ENCODE measurements at regions not wholly inside any gene's neighbourhood (a gene's known extent, or its start where the extent isn't known, plus 50 kb on each side); places are given as distances from the start of the nearest gene placed in this dataset.

- no peak for DNase-seq (ENCODE audit: low read depth in 3 of 3)
These were observed 213.2 kb downstream of the ESM1 start for GRCh38 chr5:54772231-54772630.

GRCh38 chr5:54769746-54770145 lies 215.6 kb downstream of the ESM1 start:
- DNase-seq (ENCODE audit: low read depth in 3 of 3) = no peak

GRCh38 chr5:54769072-54769471 lies 216.3 kb downstream of the ESM1 start:
- DNase-seq (ENCODE audit: low read depth in 3 of 3) = no peak

- DNase-seq (ENCODE audit: low read depth in 3 of 3) = no peak
These were observed 218.6 kb downstream of the ESM1 start for GRCh38 chr5:54766748-54767147.

- DNase-seq (ENCODE audit: low read depth in 3 of 3) = no peak
These were observed 220.0 kb downstream of the ESM1 start for GRCh38 chr5:54765165-54766028.

GRCh38 chr5:54764102-54765090 lies 221.0 kb downstream of the ESM1 start:
- no peak for DNase-seq (ENCODE audit: low read depth in 3 of 3)

- no peak for DNase-seq (ENCODE audit: low read depth in 3 of 3)
These were observed 224.1 kb downstream of the ESM1 start for GRCh38 chr5:54761213-54761701.

- no peak for DNase-seq (ENCODE audit: low read depth in 3 of 3)
These were observed 225.0 kb downstream of the ESM1 start for GRCh38 chr5:54760182-54760935.

GRCh38 chr5:54758038-54758437 lies 227.4 kb downstream of the ESM1 start:
- DNase-seq (ENCODE audit: low read depth in 3 of 3) = no peak

- no peak for DNase-seq (ENCODE audit: low read depth in 3 of 3)
These were observed 227.9 kb downstream of the ESM1 start for GRCh38 chr5:54757541-54757940.

- DNase-seq (ENCODE audit: low read depth in 3 of 3) = no peak
These were observed 228.5 kb downstream of the ESM1 start for GRCh38 chr5:54756796-54757402.

GRCh38 chr5:54756301-54756700 lies 229.1 kb downstream of the ESM1 start:
- no peak for DNase-seq (ENCODE audit: low read depth in 3 of 3)

GRCh38 chr5:54754878-54755277 lies 230.5 kb downstream of the ESM1 start:
- no peak for DNase-seq (ENCODE audit: low read depth in 3 of 3)

- no peak for DNase-seq (ENCODE audit: low read depth in 3 of 3)
These were observed 231.0 kb downstream of the ESM1 start for GRCh38 chr5:54754420-54754819.

- DNase-seq (ENCODE audit: low read depth in 3 of 3) = no peak
These were observed 231.6 kb downstream of the ESM1 start for GRCh38 chr5:54753753-54754152.

- no peak for DNase-seq (ENCODE audit: low read depth in 3 of 3)
These were observed 232.4 kb downstream of the ESM1 start for GRCh38 chr5:54753034-54753433.

GRCh38 chr5:54748527-54748926 lies 231.0 kb downstream of the SNX18 start:
- DNase-seq (ENCODE audit: low read depth in 3 of 3) = no peak

GRCh38 chr5:54746777-54747398 lies 229.3 kb downstream of the SNX18 start:
- DNase-seq (ENCODE audit: low read depth in 3 of 3) = no peak

- no peak for DNase-seq (ENCODE audit: low read depth in 3 of 3)
These were observed 228.8 kb downstream of the SNX18 start for GRCh38 chr5:54746346-54746745.

GRCh38 chr5:54745599-54745998 lies 228.0 kb downstream of the SNX18 start:
- DNase-seq (ENCODE audit: low read depth in 3 of 3) = no peak

Measured in stimulated activated CD4-positive, alpha-beta T cell treated with anti-CD3 and anti-CD28 coated beads, TNF-alpha, amount 100 ng/mL, for 24 hours (primary cell).